IPS-20b (cell line): ENCODE measurements at regions not wholly inside any gene's neighbourhood (a gene's known extent, or its start where the extent isn't known, plus 50 kb on each side); places are given as distances from the start of the nearest gene placed in this dataset.

ENCODE experiments used
- H3K27ac ChIP-seq: one replicate; pipeline ENCODE4 v1.5.1; 2013; ENCODE audit warnings: low read length
- H3K27me3 ChIP-seq: 2 replicates; pipeline ENCODE4 v1.6.1; 2013; ENCODE audit warnings: mild to moderate bottlenecking, low read length, inconsistent platforms; ENCODE audit not compliant: insufficient read depth
- H3K36me3 ChIP-seq: 2 replicates; pipeline ENCODE4 v1.6.1; 2013; ENCODE audit warnings: low read depth, mild to moderate bottlenecking, inconsistent platforms, low read length, moderate library complexity; ENCODE audit not compliant: insufficient read depth
- H3K4me1 ChIP-seq: 2 replicates; pipeline ENCODE4 v1.6.1; 2013; ENCODE audit warnings: mild to moderate bottlenecking, control low read depth, inconsistent platforms, low read length, moderate library complexity; ENCODE audit not compliant: insufficient read depth
- H3K4me3 ChIP-seq: 2 replicates; pipeline ENCODE4 v1.5.1; 2013; ENCODE audit warnings: mild to moderate bottlenecking, low read length, inconsistent platforms
- H3K9ac ChIP-seq: 2 replicates; pipeline ENCODE4 v1.6.1; 2013; ENCODE audit warnings: low read depth, mild to moderate bottlenecking, inconsistent platforms, low read length, moderate library complexity
- H3K9me3 ChIP-seq: 2 replicates; pipeline ENCODE4 v1.6.1; 2013; ENCODE audit warnings: mild to moderate bottlenecking, low read depth, low read length, inconsistent platforms; ENCODE audit not compliant: insufficient read depth

- H3K27me3 ChIP-seq: no peaks in the 10 kb centered on the region
- H3K9me3 ChIP-seq: no peaks in the 10 kb centered on the region
- no peaks in the 10 kb centered on the region for H3K36me3 ChIP-seq
- no peak overlapping the region for H3K4me3 ChIP-seq
- H3K27ac ChIP-seq: no peak overlapping the region
- no peak overlapping the region for H3K9ac ChIP-seq
- peaks cover 13% of the 10 kb centered on the region for H3K4me1 ChIP-seq
Observed at GRCh38 chr21:35297665-35298064, 248.6 kb upstream of the RUNX1 start.

GRCh38 chr21:35294231-35294898 is 245.3 kb upstream of the RUNX1 start:
- H3K36me3 ChIP-seq: no peaks in the 10 kb centered on the region
- 0 out of 2 replicates have a peak overlapping the region, but pooled peaks have one; percentile 33 for H3K9ac ChIP-seq
- no peaks in the 10 kb centered on the region for H3K9me3 ChIP-seq
- no peaks in the 10 kb centered on the region for H3K27me3 ChIP-seq
- H3K4me3 ChIP-seq: peak overlapping the region; percentile 7; the same call in 1 of the 2 replicates
- no peak overlapping the region for H3K27ac ChIP-seq
- peaks cover 13% of the 10 kb centered on the region for H3K4me1 ChIP-seq

DNA sequence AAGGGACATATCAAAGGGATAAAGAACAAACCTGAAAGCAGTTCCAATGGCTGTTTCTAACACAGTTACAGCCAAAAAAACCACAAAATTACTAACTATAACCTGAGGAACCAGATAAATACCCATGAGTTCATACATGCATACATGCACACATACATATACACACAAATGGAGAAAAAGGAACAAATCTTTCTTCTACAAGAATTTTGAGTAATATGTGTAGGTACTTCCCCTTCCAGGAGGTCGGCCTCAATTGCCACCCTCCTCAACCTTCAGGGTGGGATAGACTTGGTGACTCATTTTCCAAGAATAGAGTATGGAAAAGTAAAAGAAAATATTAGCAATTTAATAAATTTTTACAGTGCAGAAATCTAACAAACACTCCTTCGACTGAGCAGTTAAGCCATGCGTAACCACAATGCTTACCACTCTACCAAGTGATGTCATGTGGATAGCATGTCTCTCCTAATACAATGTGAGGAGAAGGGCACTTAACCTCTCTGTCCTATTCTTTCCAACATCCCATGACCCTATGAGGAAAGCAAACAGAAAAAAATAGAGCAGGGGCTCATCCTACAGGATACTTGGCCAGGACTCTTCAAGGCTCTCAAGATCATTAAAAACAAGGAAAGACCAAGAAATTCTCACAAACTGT is 243.0 kb upstream of the RUNX1 start:
- Histone ChIP-seq H3K27ac (no peak overlapping the region), H3K4me1 (peaks cover 13% of the 10 kb centered on the region), H3K36me3 (no peaks in the 10 kb centered on the region), H3K4me3 (no peak overlapping the region), H3K27me3 (no peaks in the 10 kb centered on the region), H3K9me3 (peaks cover 7% of the 10 kb centered on the region; the same call in 1 of the 2 replicates), H3K9ac (no peak overlapping the region)

GRCh38 chr21:35291034-35291433 is 241.9 kb upstream of the RUNX1 start:
- no peak overlapping the region for H3K4me3 ChIP-seq
- no peak overlapping the region for H3K27ac ChIP-seq
- H3K9me3 ChIP-seq: peaks cover 11% of the 10 kb centered on the region; the same call in 1 of the 2 replicates
- no peaks in the 10 kb centered on the region for H3K27me3 ChIP-seq
- no peak overlapping the region for H3K9ac ChIP-seq
- peaks cover 13% of the 10 kb centered on the region for H3K4me1 ChIP-seq
- no peaks in the 10 kb centered on the region for H3K36me3 ChIP-seq

DNA sequence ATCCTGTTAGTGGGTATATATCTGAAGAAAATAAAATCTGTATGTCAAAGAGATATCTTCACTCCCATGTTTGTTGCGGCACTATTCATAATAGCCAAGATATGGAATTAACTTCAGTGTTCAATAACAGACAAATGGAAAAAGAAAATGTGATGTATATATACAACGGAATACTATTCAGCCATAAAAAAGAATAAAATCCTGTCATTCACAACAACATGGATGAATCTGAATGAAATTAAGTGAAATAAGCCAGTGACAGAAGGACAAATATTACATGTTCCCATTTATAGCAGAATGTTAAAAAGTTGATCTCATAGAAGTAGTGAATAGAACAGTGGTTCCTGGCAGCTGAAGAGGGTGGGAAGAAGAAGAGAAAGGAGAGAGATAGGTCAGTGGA is 239.1 kb upstream of the RUNX1 start:
- H3K9ac ChIP-seq: no peak overlapping the region
- no peak overlapping the region for H3K27ac ChIP-seq
- no peaks in the 10 kb centered on the region; the same call in 1 of the 2 replicates for H3K4me1 ChIP-seq
- no peak overlapping the region for H3K4me3 ChIP-seq
- H3K27me3 ChIP-seq: no peaks in the 10 kb centered on the region
- H3K36me3 ChIP-seq: no peaks in the 10 kb centered on the region
- peaks cover 11% of the 10 kb centered on the region; the same call in 1 of the 2 replicates for H3K9me3 ChIP-seq

GRCh38 chr21:35284199-35284598 is 235.1 kb upstream of the RUNX1 start:
- Histone ChIP-seq H3K4me3 (no peak overlapping the region), H3K4me1 (no peaks in the 10 kb centered on the region), H3K36me3 (no peaks in the 10 kb centered on the region), H3K9me3 (peaks cover 11% of the 10 kb centered on the region; the same call in 1 of the 2 replicates), H3K27ac (no peak overlapping the region), H3K27me3 (no peaks in the 10 kb centered on the region), H3K9ac (no peak overlapping the region)

- no peak overlapping the region for H3K27ac ChIP-seq
- H3K4me3 ChIP-seq: no peak overlapping the region
- no peaks in the 10 kb centered on the region for H3K27me3 ChIP-seq
- H3K4me1 ChIP-seq: no peaks in the 10 kb centered on the region
- peaks cover 11% of the 10 kb centered on the region; the same call in 1 of the 2 replicates for H3K9me3 ChIP-seq
- no peaks in the 10 kb centered on the region for H3K36me3 ChIP-seq
- no peak overlapping the region for H3K9ac ChIP-seq
Observed at GRCh38 chr21:35282944-35283343, 233.8 kb upstream of the RUNX1 start.

DNA sequence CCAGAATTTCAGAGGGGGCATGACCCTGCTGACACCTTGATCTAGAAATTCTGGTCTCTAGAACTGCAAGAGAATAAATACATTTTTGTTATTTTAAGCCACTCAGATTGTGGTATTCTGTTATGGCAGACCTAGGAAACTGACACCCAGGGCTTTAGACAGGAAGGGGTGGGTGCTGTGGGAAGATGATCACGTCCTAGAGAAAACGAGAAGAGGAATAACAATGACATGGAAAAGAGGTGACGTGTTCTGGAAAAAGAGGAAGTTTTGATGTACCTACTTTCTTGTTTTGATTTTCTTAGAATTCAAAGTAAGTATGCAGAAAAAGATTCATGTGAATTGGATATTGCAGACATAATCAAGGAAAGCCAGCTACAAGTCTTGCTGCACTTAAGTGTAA is 232.9 kb upstream of the RUNX1 start:
- Histone ChIP-seq H3K27me3 (no peaks in the 10 kb centered on the region), H3K9ac (no peak overlapping the region), H3K9me3 (peaks cover 3% of the 10 kb centered on the region; the same call in 1 of the 2 replicates), H3K36me3 (no peaks in the 10 kb centered on the region), H3K4me3 (no peak overlapping the region), H3K27ac (no peak overlapping the region), H3K4me1 (no peaks in the 10 kb centered on the region)

DNA sequence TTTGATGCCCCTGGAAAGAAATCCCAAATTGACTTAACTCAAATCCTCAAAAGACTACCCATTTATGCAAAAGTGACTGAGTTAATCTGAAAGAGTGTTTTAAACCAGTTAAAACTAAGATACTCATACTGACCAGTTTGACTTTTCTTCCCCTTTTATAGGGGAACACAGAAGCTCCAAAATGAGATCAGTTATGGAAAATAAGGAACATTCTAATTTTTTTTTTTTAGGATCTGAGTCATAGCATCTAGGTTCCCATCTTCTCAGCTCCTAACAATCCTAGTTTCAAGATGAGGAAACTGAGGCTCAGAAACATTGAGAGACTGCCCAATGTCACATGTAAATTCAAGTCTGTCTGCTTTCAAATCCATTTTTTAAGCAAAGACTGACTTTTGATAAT is 231.1 kb upstream of the RUNX1 start:
- H3K9ac ChIP-seq: no peak overlapping the region
- H3K4me1 ChIP-seq: no peaks in the 10 kb centered on the region
- H3K4me3 ChIP-seq: no peak overlapping the region
- no peak overlapping the region for H3K27ac ChIP-seq
- H3K27me3 ChIP-seq: no peaks in the 10 kb centered on the region
- no peaks in the 10 kb centered on the region; the same call in 1 of the 2 replicates for H3K9me3 ChIP-seq
- no peaks in the 10 kb centered on the region for H3K36me3 ChIP-seq

DNA sequence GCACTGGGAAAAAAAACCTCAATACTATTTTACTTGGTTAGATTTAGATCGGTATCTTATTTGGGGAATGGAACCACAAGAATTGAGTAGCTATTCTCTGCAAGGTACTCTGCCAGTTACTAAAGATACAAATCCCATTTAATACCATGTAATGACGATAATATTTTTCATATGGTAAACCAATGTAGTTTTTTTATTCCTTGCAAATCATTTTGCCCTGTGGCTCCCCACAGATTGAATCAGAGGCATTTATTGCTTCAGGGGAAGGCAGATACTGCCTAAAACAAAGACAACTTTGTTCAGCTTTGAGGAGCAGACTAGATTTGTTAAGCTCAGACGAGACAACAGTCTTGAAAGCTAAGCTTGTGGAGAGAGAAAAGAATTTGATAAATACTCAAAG is 226.7 kb upstream of the RUNX1 start:
- no peaks in the 10 kb centered on the region; the same call in 1 of the 2 replicates for H3K9me3 ChIP-seq
- H3K4me1 ChIP-seq: no peaks in the 10 kb centered on the region
- H3K36me3 ChIP-seq: no peaks in the 10 kb centered on the region
- no peak overlapping the region for H3K4me3 ChIP-seq
- H3K27ac ChIP-seq: no peak overlapping the region
- no peak overlapping the region for H3K9ac ChIP-seq
- no peaks in the 10 kb centered on the region for H3K27me3 ChIP-seq

DNA sequence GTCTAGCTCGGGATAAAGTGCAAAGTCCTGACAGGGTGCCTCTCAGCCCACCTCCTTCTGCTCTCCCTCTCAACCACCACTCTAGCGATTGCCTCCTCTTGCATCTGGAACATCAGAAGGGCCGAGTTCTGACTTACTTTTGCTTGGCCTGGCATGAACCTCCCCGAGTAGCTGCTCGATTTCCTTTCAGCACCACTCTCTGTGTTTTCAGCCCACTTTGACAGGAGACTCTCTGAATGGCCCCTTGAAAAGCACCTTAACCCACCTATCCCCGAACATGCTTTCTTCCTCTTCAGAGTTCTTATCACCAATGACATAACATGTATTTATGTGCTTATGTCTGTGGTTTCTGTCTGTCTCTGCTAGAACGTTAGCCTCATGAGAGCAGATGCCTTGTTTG is 225.8 kb upstream of the RUNX1 start:
- Histone ChIP-seq H3K4me3 (no peak overlapping the region), H3K27ac (no peak overlapping the region)

GRCh38 chr21:35274090-35274489 is 225.0 kb upstream of the RUNX1 start:
- Histone ChIP-seq H3K27me3 (no peaks in the 10 kb centered on the region), H3K4me3 (no peak overlapping the region), H3K9ac (no peak overlapping the region), H3K36me3 (no peaks in the 10 kb centered on the region), H3K27ac (no peak overlapping the region), H3K9me3 (no peaks in the 10 kb centered on the region; the same call in 1 of the 2 replicates), H3K4me1 (no peaks in the 10 kb centered on the region)

More for the DNA sequence above, 225.8 kb upstream of the RUNX1 start:
- Histone ChIP-seq H3K9me3 (no peaks in the 10 kb centered on the region; the same call in 1 of the 2 replicates), H3K27me3 (no peaks in the 10 kb centered on the region), H3K36me3 (no peaks in the 10 kb centered on the region), H3K4me1 (no peaks in the 10 kb centered on the region), H3K9ac (no peak overlapping the region)
